Mesenteric fat pad (tissue), 1 donor: ENCODE measurements at regions not wholly inside any gene's neighbourhood (a gene's known extent, or its start where the extent isn't known, plus 50 kb on each side); places are given as distances from the start of the nearest gene placed in this dataset.
"Not testable (repeated sequence)": the region's sequence is repeated elsewhere in the genome, so short reads cannot be mapped to it uniquely, and the experiment has no call there.

Source experiments
- DNase-seq: peaks from one replicate; pipeline ENCODE4 v3.0.0-alpha.2; 2020; ENCODE audit warnings: low spot score
- donor health status: DM: yes; HTN: yes; CAD: no.

DNA sequence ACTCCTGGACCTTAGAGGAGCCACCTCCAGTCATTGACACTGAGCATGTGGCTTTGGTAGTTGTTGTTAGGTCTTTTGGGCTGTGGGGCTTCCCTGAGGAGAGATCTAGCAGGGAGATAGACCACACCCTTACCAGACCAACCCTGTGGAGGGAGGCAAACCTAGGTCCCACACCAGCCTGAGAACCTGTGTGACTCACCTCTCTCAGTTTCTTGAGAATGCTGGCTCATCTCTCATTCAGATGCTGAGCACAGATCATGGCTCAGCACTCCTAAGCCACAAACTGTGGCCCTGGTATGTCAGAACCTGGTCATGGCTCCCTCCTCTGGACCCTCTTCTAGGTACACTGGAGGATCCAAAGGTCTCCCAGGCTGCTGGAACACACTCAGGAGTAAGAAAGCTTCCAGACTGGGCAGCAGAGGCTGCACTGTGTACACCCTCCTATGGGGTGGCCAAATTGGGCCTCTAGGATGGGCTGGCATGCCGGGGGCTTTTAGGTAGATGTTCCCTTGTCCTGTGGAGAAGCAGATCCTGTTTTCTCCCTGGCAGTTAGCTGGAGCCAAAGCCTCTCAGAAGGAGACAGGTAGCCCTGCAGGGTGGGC lies 1294.5 kb downstream of the KHDRBS2 start:
- no peak for DNase-seq

DNA sequence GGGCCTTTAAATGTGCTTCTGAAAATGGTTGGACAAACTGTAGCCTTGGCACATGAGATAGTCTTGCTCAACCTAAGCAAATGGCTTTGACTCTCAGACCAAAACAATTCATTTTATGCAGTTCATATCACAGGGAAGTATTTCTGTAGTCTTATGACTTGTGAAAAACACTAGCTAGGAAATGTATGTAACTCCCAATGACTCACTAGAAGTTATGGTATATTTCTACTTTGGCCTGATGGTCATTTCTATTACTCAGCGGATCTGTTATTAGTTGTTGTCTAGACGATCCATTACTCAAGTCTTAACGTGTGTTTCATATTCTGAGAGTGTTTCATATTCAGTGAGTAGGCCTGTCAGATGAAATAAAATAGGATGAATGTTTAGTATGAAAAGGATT lies 1333.5 kb downstream of the KHDRBS2 start:
- DNase-seq, result no peak

DNA sequence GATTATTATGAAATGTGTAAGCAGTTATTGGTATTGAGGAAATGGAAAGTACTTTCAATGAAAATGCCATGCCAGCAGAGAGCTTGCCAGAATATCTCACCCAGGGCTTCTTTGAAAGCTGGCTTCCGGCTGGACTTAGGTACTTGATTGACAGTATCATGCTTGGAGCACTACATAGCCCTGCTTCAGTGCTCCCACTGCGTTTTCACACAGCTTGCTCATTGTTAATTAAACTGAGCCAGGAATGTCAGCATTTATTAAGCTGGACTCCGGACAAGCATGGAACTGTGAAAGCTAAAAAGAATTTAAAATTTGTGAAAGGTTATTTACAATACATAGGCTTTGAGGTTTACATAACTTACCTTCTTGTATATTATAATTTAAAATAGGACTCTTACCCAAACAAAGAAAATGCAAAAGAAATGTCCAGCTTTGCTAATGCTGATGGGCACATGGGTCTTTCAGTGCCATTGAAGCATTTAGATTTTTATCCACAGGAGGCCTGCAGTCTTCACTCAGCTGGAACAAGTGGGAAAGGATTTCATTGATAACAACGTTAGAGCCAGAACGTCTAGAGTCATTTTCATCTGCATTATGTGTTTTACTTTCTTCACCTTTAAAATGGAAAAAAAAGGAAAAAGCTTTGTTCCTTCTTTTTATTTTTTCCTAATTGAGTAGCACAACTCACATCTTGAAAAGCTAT lies 1335.7 kb downstream of the KHDRBS2 start:
- not testable (repeated sequence) for DNase-seq

DNA sequence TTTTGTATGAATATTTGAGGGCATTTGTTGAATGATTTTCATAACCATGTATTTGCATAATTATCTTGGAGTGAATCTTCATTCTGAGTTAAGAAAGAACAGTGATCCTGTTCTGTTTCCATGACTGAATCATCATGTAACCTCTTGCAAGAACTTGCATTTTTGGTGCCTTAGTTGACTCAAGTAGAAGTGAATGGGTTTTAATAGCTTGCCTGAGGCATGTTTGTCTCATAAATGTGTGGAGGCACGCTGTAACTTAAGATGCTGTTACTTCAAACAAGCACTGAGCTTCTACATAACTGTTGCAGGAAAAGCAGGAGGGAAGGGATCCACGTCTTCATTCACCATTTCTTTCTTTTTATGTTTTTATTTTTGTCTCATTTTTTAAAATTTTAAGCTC lies 1338.6 kb downstream of the KHDRBS2 start:
- DNase-seq, result not testable (repeated sequence)

DNA sequence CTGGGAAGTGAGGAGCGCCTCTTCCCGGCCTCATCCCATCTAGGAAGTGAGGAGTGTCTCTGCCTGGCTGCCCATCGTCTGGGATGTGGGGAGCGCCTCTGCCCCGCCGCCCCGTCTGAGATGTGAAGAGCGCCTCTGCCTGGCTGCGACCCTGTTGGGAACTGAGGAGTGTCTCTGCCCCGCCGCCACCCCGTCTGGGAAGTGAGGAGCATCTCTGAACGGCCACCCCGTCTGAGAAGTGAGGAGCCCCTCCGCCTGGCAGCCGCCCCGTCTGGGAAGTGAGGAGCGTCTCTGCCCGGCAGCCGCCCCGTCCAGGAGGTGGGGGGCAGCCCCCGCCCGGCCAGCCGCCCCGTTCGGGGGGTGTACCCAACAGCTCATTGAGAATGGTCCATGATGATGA lies 1341.2 kb downstream of the KHDRBS2 start:
- peak; percentile 86 for DNase-seq

DNA sequence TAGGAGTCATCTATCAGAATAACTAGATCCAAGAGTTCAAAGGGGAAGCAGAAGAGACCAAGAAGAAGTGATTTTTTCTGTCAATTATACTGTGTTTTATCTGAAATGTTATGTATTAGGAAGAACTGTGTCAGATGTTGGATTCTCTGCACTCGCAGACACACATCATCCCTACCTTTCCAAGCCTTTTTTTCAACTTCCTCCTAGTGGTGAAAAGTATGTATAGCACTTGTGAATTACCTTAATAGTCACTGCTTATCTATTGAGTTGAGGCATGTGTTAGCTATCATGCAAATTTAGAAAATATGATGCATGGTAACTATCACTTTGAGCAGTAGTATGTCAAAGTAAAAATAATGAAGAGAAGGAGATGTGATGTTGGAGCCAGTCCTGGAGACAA lies 1350.1 kb downstream of the KHDRBS2 start:
- DNase-seq, result not testable (repeated sequence)

DNA sequence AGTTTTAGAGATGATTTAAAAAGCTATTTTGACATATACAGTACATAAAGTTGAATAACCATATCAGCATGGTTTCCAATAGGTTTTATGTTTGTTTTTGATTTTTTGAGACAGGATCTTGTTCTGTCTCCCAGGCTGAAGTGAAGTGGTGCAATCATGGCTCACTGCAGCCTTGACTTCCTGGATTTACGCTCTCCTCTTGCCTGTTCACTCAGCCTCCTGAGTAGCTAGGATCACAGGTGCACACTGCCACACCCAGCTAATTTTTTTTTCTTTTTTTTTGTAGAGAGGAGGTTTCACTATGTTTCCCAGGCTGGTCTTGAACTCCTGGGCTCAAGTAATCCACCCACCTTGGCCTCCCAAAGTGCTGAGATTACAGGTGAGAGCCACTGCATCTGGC lies 1366.4 kb downstream of the KHDRBS2 start:
- DNase-seq, result not testable (repeated sequence)

DNA sequence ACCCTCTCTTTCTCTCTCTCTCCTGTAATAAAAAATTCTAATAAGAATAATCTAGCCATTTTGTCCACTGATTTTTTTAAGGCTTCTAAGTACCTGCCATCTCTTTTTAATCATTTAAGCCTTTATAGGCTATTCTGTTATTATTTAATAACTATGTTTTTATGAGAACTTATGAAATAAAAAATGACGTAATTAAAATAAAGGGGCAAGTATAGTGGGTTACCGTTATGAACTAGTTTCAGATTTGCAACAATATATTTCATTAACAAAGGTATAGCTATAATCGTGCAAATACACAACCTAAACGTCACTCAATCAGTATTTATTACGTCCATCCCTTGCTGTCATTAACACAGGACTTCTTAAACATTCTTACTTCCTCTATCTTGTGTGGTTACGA lies 1382.2 kb downstream of the KHDRBS2 start:
- DNase-seq, result not testable (repeated sequence)

DNA sequence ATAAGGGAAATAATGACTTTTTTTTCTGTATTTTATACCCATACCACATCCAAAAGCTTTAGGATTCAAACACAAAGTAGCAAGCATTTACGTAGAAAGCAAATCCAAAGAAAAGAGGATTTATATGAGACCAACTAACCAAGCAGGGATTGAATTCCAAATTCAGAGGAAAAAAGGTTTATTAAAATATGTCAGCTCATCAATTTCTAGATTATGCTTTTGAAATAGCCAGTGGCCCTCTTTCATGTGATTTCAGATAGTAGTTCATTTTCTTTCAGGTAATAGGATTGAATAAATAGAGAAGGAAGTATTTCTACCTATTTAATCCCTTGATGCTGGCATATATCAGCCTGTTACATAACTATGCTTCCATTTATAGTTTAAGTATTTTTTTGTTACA lies 1392.7 kb downstream of the KHDRBS2 start:
- not testable (repeated sequence) for DNase-seq

DNA sequence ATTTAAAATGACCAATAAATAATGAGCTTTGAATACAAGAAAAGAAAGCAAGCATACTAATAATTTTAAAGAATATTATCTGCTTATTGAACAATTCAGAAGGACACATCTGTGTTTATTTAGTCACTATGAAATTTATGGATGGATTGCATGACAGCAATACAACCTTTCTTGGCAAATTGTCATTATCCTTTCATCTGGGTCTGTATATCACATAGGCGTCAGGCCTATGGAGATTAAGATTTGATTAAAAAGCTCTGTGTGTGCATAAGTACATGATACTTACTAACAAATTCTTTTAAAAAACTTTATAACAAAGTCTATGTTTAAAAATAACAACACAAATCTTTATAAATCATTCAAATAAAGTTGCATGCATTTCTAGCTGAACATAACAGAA lies 1394.4 kb downstream of the KHDRBS2 start:
- no peak for DNase-seq

DNA sequence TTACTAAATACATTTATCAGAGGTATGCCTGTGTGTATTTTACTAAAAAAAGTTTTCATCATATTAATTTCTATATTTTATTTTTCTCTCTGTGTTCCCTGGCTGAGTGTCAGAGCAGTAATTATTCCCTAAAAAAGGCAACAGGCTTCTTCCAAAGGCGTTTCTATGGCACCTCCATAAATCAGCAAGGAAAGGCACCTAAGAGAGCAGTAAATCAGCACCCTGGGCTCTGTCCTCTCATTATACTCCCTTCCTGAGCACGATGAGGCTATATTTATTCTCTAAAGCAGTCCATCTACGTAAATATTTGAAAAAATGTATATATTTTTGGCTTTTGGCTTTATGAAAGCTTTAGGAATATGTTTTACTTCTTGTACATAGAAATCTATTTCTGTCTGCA lies 1408.6 kb downstream of the KHDRBS2 start:
- not testable (repeated sequence) for DNase-seq

DNA sequence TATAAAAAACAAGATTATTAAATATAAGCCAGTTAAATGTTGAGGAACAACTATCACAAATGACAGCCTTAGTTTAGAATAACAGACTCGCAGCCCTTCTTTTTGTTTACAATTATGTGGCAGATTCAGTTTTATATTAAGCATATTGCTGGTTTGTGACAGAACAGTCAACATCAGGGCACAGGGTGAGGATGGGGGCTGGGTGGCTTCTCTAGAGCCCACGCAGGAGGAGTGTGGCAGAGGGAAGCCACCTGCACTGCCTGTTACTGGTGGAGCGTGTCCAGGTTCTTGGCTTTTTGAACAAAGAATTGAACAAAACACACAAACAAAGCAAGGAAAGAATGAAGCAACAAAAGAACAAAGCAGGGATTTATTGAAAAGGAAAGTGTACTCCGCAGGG lies 1415.2 kb downstream of the KHDRBS2 start:
- DNase-seq, result not testable (repeated sequence)

DNA sequence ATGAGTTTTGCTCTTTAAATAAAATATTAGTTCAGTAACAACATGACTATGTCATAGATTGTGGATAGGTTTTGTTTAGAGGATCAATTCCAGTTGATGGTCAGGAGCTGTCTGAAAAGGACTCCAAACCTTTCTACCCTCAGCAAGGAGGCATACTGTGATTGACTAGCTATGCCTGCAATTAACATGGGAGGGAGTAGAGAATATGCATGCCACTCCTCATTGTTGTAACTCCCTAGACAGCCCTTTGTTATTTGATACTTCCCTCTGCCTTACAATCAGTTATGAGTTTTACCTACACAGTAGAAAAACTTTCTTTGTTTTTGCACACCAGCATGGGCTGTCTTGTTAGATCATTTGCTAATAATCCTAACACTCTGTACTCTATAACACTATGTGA lies 1418.5 kb downstream of the KHDRBS2 start:
- DNase-seq, result no peak

DNA sequence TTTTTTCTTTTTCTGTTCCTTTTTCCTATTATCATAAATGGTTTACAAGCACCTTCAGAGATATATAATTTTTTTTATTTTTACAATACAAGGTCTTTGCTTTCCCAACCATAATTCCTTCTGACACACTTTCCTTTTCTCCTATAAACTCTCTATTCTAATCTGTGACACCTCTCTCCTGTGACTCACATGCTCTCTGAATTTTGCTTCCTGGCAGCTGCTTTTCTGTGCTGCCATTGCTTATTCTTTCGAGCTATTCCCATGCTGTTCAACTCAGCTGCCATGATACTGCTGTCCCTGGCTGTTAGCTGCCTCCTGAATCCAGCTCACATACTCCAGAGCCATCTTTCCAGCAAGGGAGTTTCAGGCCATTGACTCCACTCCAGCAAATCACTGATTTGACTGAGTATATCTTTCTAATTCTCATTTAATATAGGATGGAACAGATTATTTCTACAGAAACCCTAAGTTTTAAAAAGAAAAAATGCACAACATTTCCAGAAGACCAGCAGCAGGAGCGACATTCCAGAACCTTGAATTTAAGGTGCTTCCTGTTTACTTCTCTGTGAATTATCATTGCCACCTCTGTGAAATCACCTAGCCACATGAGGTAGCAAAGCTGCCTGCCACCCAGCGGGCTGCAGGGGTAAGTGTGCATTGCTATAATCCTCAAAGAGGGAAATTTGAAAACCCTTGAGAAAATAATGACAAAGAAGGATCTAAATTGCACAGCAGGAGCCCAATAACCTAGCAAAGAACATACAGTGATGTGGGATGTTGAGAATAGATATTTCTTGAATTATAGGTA lies 1442.6 kb downstream of the KHDRBS2 start:
- DNase-seq, result not testable (repeated sequence)

DNA sequence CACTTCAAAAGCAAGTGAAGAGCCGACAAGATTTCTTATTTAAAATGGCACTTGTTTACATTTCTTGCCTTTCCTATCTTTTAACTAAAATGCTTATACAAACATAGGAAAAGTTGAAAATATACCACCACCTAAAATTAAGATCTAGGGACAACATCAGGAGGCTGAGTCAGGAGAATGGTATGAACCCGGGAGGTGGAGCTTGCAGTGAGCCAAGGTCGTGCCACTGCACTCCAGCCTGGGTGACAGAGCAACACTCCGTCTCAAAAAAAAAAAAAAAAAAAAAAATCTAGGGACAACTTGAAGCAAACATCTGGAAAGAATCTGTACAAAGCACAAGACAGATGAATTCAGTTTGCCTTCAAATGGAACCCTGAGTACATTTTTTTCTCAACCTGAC lies 1455.3 kb downstream of the KHDRBS2 start:
- DNase-seq, result not testable (repeated sequence)

DNA sequence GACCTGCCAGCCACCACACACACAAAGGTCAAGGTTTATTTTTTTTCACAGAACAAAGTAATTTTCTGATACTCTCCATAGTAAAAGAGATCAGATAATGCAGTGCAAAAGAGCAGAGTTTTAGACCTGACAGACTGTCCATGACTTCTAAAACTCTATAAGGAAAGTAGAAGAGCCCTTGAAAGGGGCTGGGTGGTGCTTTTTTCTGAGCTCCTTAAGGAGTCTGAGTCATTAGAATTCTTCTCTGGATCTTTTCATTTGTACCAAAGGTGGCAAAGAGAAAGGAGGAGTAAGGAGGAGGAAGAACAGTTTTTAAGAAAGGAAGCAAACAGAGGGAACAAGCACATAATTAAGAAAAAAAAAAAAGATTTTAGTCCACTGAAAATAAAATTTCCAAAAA lies 1463.4 kb downstream of the KHDRBS2 start:
- DNase-seq, result not testable (repeated sequence)

DNA sequence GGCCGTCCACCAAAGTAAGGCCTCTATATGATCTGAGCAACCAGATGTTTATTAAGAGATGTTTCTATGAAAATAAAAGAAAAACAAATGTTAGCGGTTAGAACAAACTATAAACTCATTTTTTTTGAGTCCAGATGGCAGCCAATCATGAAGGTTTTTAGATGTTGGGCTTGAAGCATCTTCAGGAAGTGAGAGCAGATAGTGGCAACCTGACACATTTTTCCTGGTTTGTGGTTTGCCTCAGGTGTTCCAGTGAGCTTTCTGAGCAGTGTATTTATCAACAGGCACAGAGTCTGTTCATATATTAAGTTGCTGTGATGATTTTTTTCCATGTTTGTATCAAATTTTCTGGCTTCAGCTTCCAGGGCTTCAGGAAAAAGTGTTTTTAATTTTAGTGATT lies 1468.0 kb downstream of the KHDRBS2 start:
- DNase-seq, result not testable (repeated sequence)

DNA sequence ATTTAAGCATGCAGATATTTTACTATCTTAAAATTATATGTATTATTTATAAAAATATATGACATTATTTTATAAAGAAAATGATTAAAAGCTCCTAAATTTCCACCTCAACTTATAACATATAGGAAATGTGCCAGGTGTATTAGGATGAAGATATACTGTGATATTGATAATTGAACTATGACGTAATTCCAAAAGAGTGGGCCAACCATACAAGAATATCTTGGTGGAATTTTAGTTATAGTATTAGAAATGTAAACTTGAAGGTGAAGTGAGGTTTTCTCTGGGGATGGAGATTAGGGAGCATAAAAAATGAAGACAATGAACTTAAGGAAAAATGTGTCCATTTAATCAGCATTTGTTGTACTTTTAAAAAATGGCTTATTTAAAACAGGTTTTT lies 1471.2 kb downstream of the KHDRBS2 start:
- DNase-seq, result not testable (repeated sequence)

DNA sequence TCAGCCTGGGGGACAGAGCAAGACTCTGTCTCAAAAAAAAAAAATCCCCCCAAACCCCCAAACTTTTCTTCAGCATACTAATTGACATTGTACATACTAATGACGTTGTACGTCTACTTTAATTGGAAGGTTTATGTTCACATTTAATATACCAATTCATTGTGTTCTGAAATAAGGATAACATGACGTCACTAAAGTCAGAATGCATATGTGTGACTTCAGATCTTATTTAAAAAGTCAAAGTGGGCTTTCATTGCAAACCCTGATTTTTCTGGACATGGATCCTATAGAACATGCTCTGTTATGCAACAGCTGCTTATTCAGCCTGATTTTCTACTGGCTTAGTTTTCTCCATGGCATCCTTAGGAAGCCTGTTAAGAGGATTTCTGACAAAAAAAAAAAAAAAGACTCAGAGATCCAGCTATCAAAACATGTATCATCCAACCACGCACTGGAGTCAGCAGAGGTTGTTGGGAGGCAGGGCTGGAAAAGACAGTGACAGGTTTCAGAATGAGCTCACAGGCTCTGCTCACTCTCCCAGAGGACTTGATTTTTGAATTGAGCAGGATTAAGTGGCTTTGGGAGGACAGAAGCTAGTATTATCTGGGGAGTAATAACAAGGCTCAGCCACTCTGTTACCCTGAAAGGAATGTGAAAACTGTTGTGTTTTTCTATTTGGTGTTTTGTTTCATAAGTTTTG lies 1472.0 kb downstream of the KHDRBS2 start:
- DNase-seq, result not testable (repeated sequence)

DNA sequence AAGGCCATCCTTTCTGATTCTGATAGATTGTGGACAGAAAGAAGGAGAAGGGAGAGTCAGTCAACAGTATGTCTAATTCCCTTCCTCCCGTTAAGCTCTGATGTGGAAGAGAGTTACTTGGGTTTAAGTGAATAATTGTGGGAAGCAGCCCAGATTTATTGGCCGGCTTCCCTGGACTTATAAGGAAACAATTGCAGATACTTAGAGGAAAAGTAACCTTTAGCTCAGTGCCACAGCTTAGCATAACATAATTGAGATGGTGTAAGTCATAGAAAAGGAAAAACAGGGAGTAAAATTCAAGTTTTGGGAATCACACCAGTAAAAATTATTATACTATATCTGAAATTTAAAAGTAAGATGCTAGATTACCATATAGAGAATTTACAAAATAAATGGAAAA lies 1475.8 kb downstream of the KHDRBS2 start:
- DNase-seq, result not testable (repeated sequence)

DNA sequence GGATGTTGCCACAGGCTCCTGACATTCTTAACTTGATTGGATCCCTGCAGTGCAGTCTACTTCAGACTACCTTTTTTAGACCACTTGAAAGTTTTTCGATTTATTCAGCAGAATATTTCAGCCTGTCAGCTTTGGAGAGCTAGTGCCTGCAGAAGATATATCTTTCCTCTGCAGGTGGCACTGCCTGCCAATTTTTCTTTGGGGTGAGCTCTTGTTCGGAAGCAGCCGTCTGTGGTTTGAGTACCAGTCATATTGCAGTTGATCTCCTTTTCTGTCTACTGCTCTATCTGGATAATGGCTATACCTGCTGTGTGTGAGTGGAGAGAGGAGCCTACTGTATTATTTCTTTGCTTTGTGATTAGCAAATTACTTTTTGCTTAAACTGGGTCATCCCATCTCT lies 1486.9 kb downstream of the KHDRBS2 start:
- DNase-seq, result not testable (repeated sequence)

DNA sequence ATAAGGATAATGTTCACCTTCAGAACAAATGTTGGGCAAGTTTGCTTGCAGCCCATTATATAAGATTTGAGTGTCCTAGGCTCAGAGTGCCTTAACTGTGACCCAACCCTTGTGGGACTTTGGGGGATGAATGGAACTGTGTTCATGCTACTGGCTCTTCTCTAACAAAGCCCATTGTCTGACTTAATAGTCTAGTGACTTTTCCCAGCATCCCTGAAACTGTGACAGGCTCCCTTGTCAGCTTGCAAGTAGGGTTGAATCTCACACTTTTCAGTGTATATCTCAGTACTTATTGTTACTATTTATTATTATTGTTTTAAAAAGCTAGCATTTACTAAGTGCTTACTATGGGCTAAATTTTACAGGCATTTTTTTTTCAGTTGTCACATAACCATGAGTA lies 1488.2 kb downstream of the KHDRBS2 start:
- not testable (repeated sequence) for DNase-seq
